ENCODE measurements at regions not wholly inside any gene's neighbourhood (a gene's known extent, or its start where the extent isn't known, plus 50 kb on each side); places are given as distances from the start of the nearest gene placed in this dataset.

DNA sequence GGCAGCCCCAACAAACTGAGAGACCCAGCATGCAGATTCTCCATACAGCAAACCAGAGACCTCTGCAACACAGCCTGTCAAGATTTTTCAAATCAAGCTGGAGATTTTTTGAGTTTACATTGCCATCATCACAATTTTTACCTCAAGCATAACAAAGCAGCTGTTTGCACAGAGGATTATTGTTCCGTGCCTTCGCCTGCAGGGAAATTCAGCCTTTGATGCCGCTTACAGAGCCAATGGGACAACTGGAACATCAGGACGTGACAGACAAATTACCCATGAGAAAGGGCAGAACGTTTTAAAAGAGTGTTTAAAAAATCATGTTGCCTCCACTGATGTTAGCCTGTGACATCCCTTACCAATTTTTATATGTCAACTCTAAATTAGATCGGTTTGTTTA lies 363.7 kb downstream of the FBXW7 start:
- no peak for DNase-seq (ENCODE audit: unreplicated experiment)
- CTCF ChIA-PET = no interaction called here
- Mint-ChIP-seq H3K9me3 (ENCODE audit: unreplicated experiment) (no peaks in the 10 kb centered on the region), H3K27ac (ENCODE audit: low read depth, unreplicated experiment) (no peak overlapping the region), H3K4me1 (ENCODE audit: insufficient read depth, unreplicated experiment) (peaks cover 6% of the 10 kb centered on the region), H3K27me3 (ENCODE audit: insufficient read depth, unreplicated experiment) (no peaks in the 10 kb centered on the region), H3K36me3 (ENCODE audit: insufficient read depth, unreplicated experiment) (no peaks in the 10 kb centered on the region), H3K4me3 (ENCODE audit: unreplicated experiment) (no peak overlapping the region)
- TF ChIP-seq, protein P1, sequence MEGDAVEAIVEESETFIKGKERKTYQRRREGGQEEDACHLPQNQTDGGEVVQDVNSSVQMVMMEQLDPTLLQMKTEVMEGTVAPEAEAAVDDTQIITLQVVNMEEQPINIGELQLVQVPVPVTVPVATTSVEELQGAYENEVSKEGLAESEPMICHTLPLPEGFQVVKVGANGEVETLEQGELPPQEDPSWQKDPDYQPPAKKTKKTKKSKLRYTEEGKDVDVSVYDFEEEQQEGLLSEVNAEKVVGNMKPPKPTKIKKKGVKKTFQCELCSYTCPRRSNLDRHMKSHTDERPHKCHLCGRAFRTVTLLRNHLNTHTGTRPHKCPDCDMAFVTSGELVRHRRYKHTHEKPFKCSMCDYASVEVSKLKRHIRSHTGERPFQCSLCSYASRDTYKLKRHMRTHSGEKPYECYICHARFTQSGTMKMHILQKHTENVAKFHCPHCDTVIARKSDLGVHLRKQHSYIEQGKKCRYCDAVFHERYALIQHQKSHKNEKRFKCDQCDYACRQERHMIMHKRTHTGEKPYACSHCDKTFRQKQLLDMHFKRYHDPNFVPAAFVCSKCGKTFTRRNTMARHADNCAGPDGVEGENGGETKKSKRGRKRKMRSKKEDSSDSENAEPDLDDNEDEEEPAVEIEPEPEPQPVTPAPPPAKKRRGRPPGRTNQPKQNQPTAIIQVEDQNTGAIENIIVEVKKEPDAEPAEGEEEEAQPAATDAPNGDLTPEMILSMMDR (IDR thresholded peaks at IDR 0.05; ENCODE audit: unreplicated experiment) = no peak
- no TSS peak for BruUV-seq (replicated peaks)
- POLR2A ChIA-PET = no interaction called here
- intact Hi-C loops (cut with micrococcal nuclease) = no loop called here

DNA sequence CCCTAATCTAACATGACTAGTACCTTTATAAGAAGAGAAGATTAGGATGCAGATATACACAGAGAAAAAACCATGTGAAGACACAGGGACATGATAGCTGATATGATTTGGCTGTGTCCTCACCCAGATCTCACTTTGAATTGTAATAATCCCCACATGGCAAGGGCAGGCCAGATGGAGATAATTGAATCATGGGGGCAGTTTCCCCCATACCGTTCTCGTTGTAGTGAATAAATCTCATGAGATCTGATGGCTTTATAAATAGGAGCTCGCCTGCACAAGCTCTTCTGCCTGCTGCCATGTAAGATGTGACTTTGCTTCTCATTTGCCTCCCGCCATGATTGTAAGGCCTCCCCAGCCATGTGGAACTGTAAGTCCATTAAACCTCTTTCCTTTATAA lies 364.3 kb downstream of the FBXW7 start:
- H3K4me3 Mint-ChIP-seq (ENCODE audit: unreplicated experiment) = no peak overlapping the region
- intact Hi-C loops (cut with micrococcal nuclease) = no loop called here
- H3K27me3 Mint-ChIP-seq (ENCODE audit: insufficient read depth, unreplicated experiment) = no peaks in the 10 kb centered on the region
- ChIA-PET CTCF (no interaction called here), POLR2A (no interaction called here)
- no peaks in the 10 kb centered on the region for H3K36me3 Mint-ChIP-seq (ENCODE audit: insufficient read depth, unreplicated experiment)
- H3K9me3 Mint-ChIP-seq (ENCODE audit: unreplicated experiment) = no peaks in the 10 kb centered on the region
- peaks cover 3% of the 10 kb centered on the region for H3K4me1 Mint-ChIP-seq (ENCODE audit: insufficient read depth, unreplicated experiment)
- H3K27ac Mint-ChIP-seq (ENCODE audit: low read depth, unreplicated experiment) = no peak overlapping the region
- TF ChIP-seq, protein P1 (IDR thresholded peaks at IDR 0.05; ENCODE audit: unreplicated experiment) = no peak
- BruUV-seq (replicated peaks) = no TSS peak
- DNase-seq (ENCODE audit: unreplicated experiment) = no peak

DNA sequence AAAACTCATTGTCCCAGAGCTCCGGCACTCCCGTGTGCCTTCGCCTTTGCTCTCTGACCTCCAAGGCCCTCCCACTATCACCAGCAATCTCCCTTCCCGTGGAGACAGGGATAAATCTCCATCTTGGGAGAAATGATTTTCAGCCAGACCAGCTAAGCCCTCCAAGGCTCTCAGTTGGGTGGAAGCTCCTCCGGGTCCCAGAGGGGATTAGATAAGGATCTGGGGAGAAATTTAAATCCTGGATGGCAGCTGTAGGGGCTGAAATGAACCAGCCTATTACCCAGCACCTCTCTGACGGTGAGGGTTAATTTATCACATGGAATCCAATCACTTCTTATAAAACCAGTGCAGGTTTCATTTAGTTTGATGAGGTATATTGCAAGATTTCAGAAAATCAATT lies 366.2 kb downstream of the FBXW7 start:
- CTCF ChIA-PET = no interaction called here

DNA sequence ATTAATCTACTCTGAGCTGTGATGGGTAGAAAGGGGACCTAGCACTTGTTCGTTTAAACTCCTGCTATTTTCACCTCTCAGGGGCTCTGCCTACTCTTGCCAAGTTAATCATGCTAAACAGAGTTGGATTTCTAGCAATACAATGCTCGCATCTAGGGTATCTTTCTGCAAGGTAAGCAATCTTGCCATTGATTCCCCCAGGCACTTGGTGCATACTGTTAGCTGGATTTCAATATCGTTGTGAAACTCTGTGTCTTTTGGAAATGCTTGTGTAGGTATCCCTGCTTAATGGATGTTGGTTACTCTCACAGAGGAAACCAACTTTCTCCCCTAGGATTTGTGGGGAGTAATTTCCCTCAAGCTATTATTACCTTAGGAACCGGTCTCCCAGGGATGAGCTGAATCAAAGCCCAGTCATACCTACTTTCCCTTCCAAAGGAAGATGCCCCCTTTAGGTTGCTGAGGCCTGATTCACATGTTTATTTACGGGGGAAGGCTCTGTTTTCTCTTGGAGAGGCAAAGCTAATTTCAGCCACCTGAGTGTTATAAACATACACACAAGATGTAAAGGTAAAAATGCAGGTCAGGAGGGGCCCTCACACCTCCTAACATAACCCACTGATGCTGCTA lies 366.8 kb downstream of the FBXW7 start:
- H3K4me1 Mint-ChIP-seq (ENCODE audit: insufficient read depth, unreplicated experiment) = no peaks in the 10 kb centered on the region
- H3K27ac Mint-ChIP-seq (ENCODE audit: low read depth, unreplicated experiment) = no peak overlapping the region
- BruUV-seq (replicated peaks) = no TSS peak
- intact Hi-C loops (cut with micrococcal nuclease) = no loop called here
- peaks cover 6% of the 10 kb centered on the region for H3K27me3 Mint-ChIP-seq (ENCODE audit: insufficient read depth, unreplicated experiment)
- TF ChIP-seq, protein P1 (IDR thresholded peaks at IDR 0.05; ENCODE audit: unreplicated experiment) = no peak
- no peaks in the 10 kb centered on the region for H3K9me3 Mint-ChIP-seq (ENCODE audit: unreplicated experiment)
- DNase-seq (ENCODE audit: unreplicated experiment) = no peak
- no peaks in the 10 kb centered on the region for H3K36me3 Mint-ChIP-seq (ENCODE audit: insufficient read depth, unreplicated experiment)
- ChIA-PET POLR2A (no interaction called here), CTCF (no interaction called here)
- H3K4me3 Mint-ChIP-seq (ENCODE audit: unreplicated experiment) = no peak overlapping the region

More for the DNA sequence above, 366.2 kb downstream of the FBXW7 start:
- DNase-seq (ENCODE audit: unreplicated experiment) = no peak
- Mint-ChIP-seq H3K36me3 (ENCODE audit: insufficient read depth, unreplicated experiment) (no peaks in the 10 kb centered on the region), H3K27ac (ENCODE audit: low read depth, unreplicated experiment) (no peak overlapping the region), H3K4me3 (ENCODE audit: unreplicated experiment) (no peak overlapping the region), H3K9me3 (ENCODE audit: unreplicated experiment) (no peaks in the 10 kb centered on the region), H3K4me1 (ENCODE audit: insufficient read depth, unreplicated experiment) (no peaks in the 10 kb centered on the region), H3K27me3 (ENCODE audit: insufficient read depth, unreplicated experiment) (no peaks in the 10 kb centered on the region)
- BruUV-seq (replicated peaks) = no TSS peak
- TF ChIP-seq, protein P1 (IDR thresholded peaks at IDR 0.05; ENCODE audit: unreplicated experiment) = no peak
- intact Hi-C loops (cut with micrococcal nuclease) = no loop called here
- POLR2A ChIA-PET = no interaction called here

All from MCF 10A (cell line).